NCI-H82 treated with DMSO at 0.1 percent for 48 hours (cell line): ENCODE measurements at regions not wholly inside any gene's neighbourhood (a gene's known extent, or its start where the extent isn't known, plus 50 kb on each side); places are given as distances from the start of the nearest gene placed in this dataset.

Source experiments
- DNase-seq: peaks from one replicate; lab custom pipeline; 2025; ENCODE audit not compliant: unreplicated experiment; lab: John Stamatoyannopoulos, UW

- no peak for DNase-seq
Observed at GRCh38 chr6:62672989-62673388, 387.0 kb upstream of the KHDRBS2 start.

- no peak for DNase-seq
Observed at GRCh38 chr6:62670490-62671223, 384.6 kb upstream of the KHDRBS2 start.

- DNase-seq: no peak
Observed at GRCh38 chr6:62669831-62670230, 383.8 kb upstream of the KHDRBS2 start.

- no peak for DNase-seq
Observed at GRCh38 chr6:62652692-62653328, 366.8 kb upstream of the KHDRBS2 start.

- no peak for DNase-seq
Observed at GRCh38 chr6:62645274-62645673, 359.2 kb upstream of the KHDRBS2 start.

GRCh38 chr6:62640749-62641148, 354.7 kb upstream of the KHDRBS2 start:
- no peak for DNase-seq

- no peak for DNase-seq
Observed at GRCh38 chr6:62626661-62627060, 340.6 kb upstream of the KHDRBS2 start.

GRCh38 chr6:62623846-62624532, 338.0 kb upstream of the KHDRBS2 start:
- DNase-seq: no peak

- no peak for DNase-seq
Observed at GRCh38 chr6:62615366-62616015, 329.5 kb upstream of the KHDRBS2 start.

- no peak for DNase-seq
Observed at GRCh38 chr6:62614442-62614841, 328.4 kb upstream of the KHDRBS2 start.

- DNase-seq: no peak
Observed at GRCh38 chr6:62613928-62614327, 327.9 kb upstream of the KHDRBS2 start.

GRCh38 chr6:62612471-62612870, 326.4 kb upstream of the KHDRBS2 start:
- DNase-seq: no peak

- DNase-seq: no peak
Observed at GRCh38 chr6:62570372-62570771, 284.3 kb upstream of the KHDRBS2 start.

- DNase-seq: no peak
Observed at GRCh38 chr6:62541502-62541901, 255.5 kb upstream of the KHDRBS2 start.

GRCh38 chr6:62530985-62531384, 245.0 kb upstream of the KHDRBS2 start:
- DNase-seq: no peak

GRCh38 chr6:62528894-62529526, 243.0 kb upstream of the KHDRBS2 start:
- DNase-seq: no peak

GRCh38 chr6:62523630-62524029, 237.6 kb upstream of the KHDRBS2 start:
- DNase-seq: no peak

- no peak for DNase-seq
Observed at GRCh38 chr6:62519574-62519973, 233.5 kb upstream of the KHDRBS2 start.

- no peak for DNase-seq
Observed at GRCh38 chr6:62516291-62517141, 230.5 kb upstream of the KHDRBS2 start.

- no peak for DNase-seq
Observed at GRCh38 chr6:62492192-62492822, 206.3 kb upstream of the KHDRBS2 start.
